Mesenchymal stem cell (in vitro differentiated cells and primary cell): ENCODE measurements at regions not wholly inside any gene's neighbourhood (a gene's known extent, or its start where the extent isn't known, plus 50 kb on each side); places are given as distances from the start of the nearest gene placed in this dataset.

Experiments used
- DNase-seq: peaks from one replicate; pipeline ENCODE4 v3.0.0-alpha.2; 2013
- H2AFZ ChIP-seq: one replicate; pipeline ENCODE4 v1.6.1; 2013; ENCODE audit warnings: low read depth, mild to moderate bottlenecking, control low read depth, inconsistent platforms, low read length, moderate library complexity
- H2AK5ac ChIP-seq: 2 replicates; pipeline ENCODE4 v1.6.1; 2013; ENCODE audit warnings: low read length, moderate library complexity, mild to moderate bottlenecking, inconsistent platforms; ENCODE audit not compliant: severe bottlenecking
- H2BK120ac ChIP-seq: one replicate; pipeline ENCODE4 v1.6.1; 2013; ENCODE audit warnings: low read depth, mild to moderate bottlenecking, inconsistent platforms, low read length, moderate library complexity
- H2BK12ac ChIP-seq, 2 experiments: one replicate each; pipeline ENCODE4 v1.6.1; 2013; ENCODE audit warnings: inconsistent platforms in 2 of 2, low read length in 2 of 2, mild to moderate bottlenecking in 2 of 2, moderate library complexity in 2 of 2, control low read depth in 1 of 2
- H2BK15ac ChIP-seq: one replicate; pipeline ENCODE4 v1.6.1; 2013; ENCODE audit warnings: mild to moderate bottlenecking, low read depth, inconsistent platforms; ENCODE audit not compliant: poor library complexity, severe bottlenecking
- H2BK5ac ChIP-seq: 2 replicates; pipeline ENCODE4 v1.6.1; 2013; ENCODE audit warnings: low read depth, mild to moderate bottlenecking, low read length, control low read depth, inconsistent platforms; ENCODE audit not compliant: poor library complexity, severe bottlenecking
- H3K14ac ChIP-seq, 2 experiments: one replicate each; pipeline ENCODE4 v1.6.1; 2013; ENCODE audit warnings: inconsistent platforms in 2 of 2, low read length in 2 of 2, control low read depth in 1 of 2, mild to moderate bottlenecking in 1 of 2, moderate library complexity in 1 of 2
- H3K18ac ChIP-seq, 2 experiments: one replicate each; pipeline ENCODE4 v1.6.1; 2013; ENCODE audit warnings: inconsistent platforms in 2 of 2, low read length in 2 of 2, control low read depth in 1 of 2, low read depth in 1 of 2, mild to moderate bottlenecking in 1 of 2
- H3K23ac ChIP-seq, 2 experiments: one replicate each; pipeline ENCODE4 v1.6.1; 2013; ENCODE audit warnings: inconsistent platforms in 2 of 2, low read length in 2 of 2, mild to moderate bottlenecking in 2 of 2, moderate library complexity in 2 of 2, control low read depth in 1 of 2
- H3K27ac ChIP-seq: 2 replicates; pipeline ENCODE4 v1.5.1; 2013; ENCODE audit warnings: mild to moderate bottlenecking, moderate library complexity, low read length, control low read depth, inconsistent platforms; ENCODE audit not compliant: poor library complexity, severe bottlenecking
- H3K27me3 ChIP-seq, 2 experiments: 2 replicates each; pipeline versions ENCODE4 v1.6.1 to v1.7.0; 2013; ENCODE audit warnings: low read length in 2 of 2, mild to moderate bottlenecking in 2 of 2, moderate library complexity in 2 of 2, control low read depth in 1 of 2, inconsistent platforms in 1 of 2; ENCODE audit not compliant: control insufficient read depth in 1 of 2, insufficient read depth in 1 of 2
- H3K36me3 ChIP-seq, 2 experiments: 2 replicates each; pipeline versions ENCODE4 v1.6.1 to v1.7.0; 2013; ENCODE audit warnings: low read length in 2 of 2, control low read depth in 1 of 2, inconsistent platforms in 1 of 2, low read depth in 1 of 2, mild to moderate bottlenecking in 1 of 2; ENCODE audit not compliant: insufficient read depth in 2 of 2, control insufficient read depth in 1 of 2
- H3K4ac ChIP-seq, 2 experiments: one replicate each; pipeline ENCODE4 v1.6.1; 2013; ENCODE audit warnings: inconsistent platforms in 2 of 2, low read length in 2 of 2, mild to moderate bottlenecking in 2 of 2, moderate library complexity in 2 of 2, control low read depth in 1 of 2, low read depth in 1 of 2
- H3K4me1 ChIP-seq: 2 replicates; pipeline ENCODE4 v1.6.1; 2013; ENCODE audit warnings: low read depth, low read length, control low read depth; ENCODE audit not compliant: control insufficient read depth, insufficient read depth
- H3K4me2 ChIP-seq: 2 replicates; pipeline ENCODE4 v1.6.1; 2013; ENCODE audit warnings: low read length, mild to moderate bottlenecking, inconsistent platforms; ENCODE audit not compliant: poor library complexity, severe bottlenecking
- H3K4me3 ChIP-seq, 2 experiments: 2 replicates each; pipeline versions ENCODE4 v1.5.1 to v1.7.0; 2013; ENCODE audit warnings: low read length in 2 of 2, mild to moderate bottlenecking in 2 of 2, control low read depth in 1 of 2, low read depth in 1 of 2; ENCODE audit not compliant: insufficient read depth in 1 of 2
- H3K79me1 ChIP-seq: replicated peaks from 2 replicates; pipeline ENCODE4 v1.6.1; 2013; ENCODE audit warnings: mild to moderate bottlenecking, control low read depth, low read length, inconsistent platforms; ENCODE audit not compliant: poor library complexity, severe bottlenecking
- H3K9ac ChIP-seq: 2 replicates; pipeline ENCODE4 v1.7.0; 2013; ENCODE audit warnings: mild to moderate bottlenecking, low read length, moderate library complexity
- H3K9me3 ChIP-seq: 2 replicates; pipeline ENCODE4 v1.7.0; 2013; ENCODE audit warnings: mild to moderate bottlenecking, low read length; ENCODE audit not compliant: control insufficient read depth
- H4K8ac ChIP-seq: one replicate; pipeline ENCODE4 v1.6.1; 2013; ENCODE audit warnings: inconsistent platforms, mild to moderate bottlenecking, low read length, moderate library complexity
- H4K91ac ChIP-seq: one replicate; pipeline ENCODE4 v1.6.1; 2013; ENCODE audit warnings: mild to moderate bottlenecking, low read length, inconsistent platforms
- WGBS: methylation state at CpG from one replicate; pipeline ENCODE4 v1.1.7; 2013; ENCODE audit warnings: mixed read lengths; 5-methylcytosine and 5-hydroxymethylcytosine counted together

DNA sequence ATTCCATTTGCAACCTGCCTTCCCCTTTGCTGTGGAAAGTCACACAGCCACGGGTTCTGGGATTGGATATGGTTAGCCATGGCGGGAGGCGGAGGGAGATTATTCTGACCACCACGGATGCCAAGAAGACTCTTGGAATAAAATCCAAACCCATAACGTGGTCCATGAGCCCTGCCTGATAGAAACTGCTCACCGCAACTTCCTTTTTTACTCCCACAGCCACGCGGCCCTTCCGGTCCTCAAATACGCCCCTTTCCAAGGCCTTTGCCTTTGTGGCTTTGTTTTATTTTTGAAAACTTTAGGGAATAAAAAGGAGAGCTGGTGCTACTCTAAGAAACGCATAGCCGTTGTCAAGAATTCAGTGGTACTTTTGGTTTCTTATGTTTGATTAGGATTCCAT is 602.5 kb upstream of the CDH4 start:
- peaks cover 14% of the 10 kb centered on the region for H3K9me3 ChIP-seq
- H3K23ac ChIP-seq: no peak overlapping the region
- no peak overlapping the region for H2BK120ac ChIP-seq
- H3K4me3 ChIP-seq: no peak overlapping the region
- H4K8ac ChIP-seq: no peak overlapping the region
- no peak overlapping the region for H3K18ac ChIP-seq
- WGBS: 89% methylated on average over 11 of the region's 12 CpGs
- H3K4me1 ChIP-seq: no peaks in the 10 kb centered on the region
- no peak overlapping the region for H3K14ac ChIP-seq
- no peak for DNase-seq
- no peak overlapping the region for H3K27ac ChIP-seq
- H3K4me2 ChIP-seq: no peak overlapping the region
- H3K4ac ChIP-seq: no peak overlapping the region
- H2AFZ ChIP-seq: no peak overlapping the region
- H2BK5ac ChIP-seq: no peak overlapping the region
- H3K27me3 ChIP-seq: no peaks in the 10 kb centered on the region
- H2AK5ac ChIP-seq: no peak overlapping the region
- H3K79me1 ChIP-seq: no peaks in the 10 kb centered on the region
- no peaks in the 10 kb centered on the region for H3K36me3 ChIP-seq
- no peak overlapping the region for H2BK15ac ChIP-seq
- H2BK12ac ChIP-seq: no peak overlapping the region
- H3K9ac ChIP-seq: no peak overlapping the region
- no peak overlapping the region for H4K91ac ChIP-seq

DNA sequence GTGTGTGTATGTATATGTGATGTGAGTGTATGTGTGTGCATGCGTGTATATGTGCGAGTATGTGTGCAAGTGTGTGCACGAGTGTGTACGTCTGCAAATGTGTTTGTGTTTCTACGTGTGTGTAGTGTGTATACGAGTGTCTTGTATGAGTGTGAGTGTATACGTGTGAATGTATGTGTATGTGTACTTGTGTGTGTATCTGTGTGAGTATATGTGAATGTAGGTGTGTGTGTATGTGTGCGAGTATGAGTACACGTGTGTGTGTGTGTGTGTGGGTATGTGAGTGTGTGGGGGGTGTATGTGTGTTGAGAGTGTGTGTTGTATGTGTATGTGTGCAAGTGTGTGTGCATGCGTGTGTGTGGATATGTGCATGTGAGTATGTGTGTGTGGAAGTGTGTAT is 602.0 kb upstream of the CDH4 start:
- Histone ChIP-seq H2BK12ac (no peak overlapping the region), H3K9ac (no peak overlapping the region), H2BK15ac (no peak overlapping the region), H3K18ac (no peak overlapping the region), H4K8ac (no peak overlapping the region), H3K27ac (no peak overlapping the region), H3K36me3 (no peaks in the 10 kb centered on the region), H2AK5ac (no peak overlapping the region), H3K23ac (no peak overlapping the region), H3K9me3 (peaks cover 18% of the 10 kb centered on the region), H3K4me1 (no peaks in the 10 kb centered on the region), H2BK120ac (no peak overlapping the region), H2AFZ (no peak overlapping the region), H3K14ac (no peak overlapping the region), H3K4ac (no peak overlapping the region), H4K91ac (peak overlapping the region; percentile 28), H3K4me3 (no peak overlapping the region), H3K4me2 (no peak overlapping the region), H3K79me1 (no peaks in the 10 kb centered on the region), H2BK5ac (no peak overlapping the region), H3K27me3 (no peaks in the 10 kb centered on the region)
- no peak for DNase-seq
- WGBS: 91% methylated on average over 10 of the region's 10 CpGs

DNA sequence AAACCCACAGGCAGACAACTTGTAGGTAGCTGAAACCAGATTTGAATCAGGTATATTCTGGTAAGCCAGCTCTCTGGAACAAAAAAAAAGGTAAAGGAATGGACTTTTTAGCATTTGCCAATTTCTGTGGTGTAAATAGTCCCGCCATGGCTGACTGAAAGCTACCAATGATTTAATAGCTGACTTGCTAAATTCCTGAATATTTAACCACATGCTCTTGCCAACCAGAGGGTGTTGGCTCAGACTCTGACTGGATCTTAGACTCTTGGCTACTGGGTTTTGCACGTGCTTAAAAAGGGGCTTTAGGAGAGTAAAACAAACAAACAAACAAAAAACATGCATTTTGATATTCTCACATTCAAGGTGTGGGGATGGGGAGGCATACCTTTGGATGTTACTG is 600.0 kb upstream of the CDH4 start:
- H3K36me3 ChIP-seq: no peaks in the 10 kb centered on the region
- H3K9me3 ChIP-seq: peaks cover 9% of the 10 kb centered on the region
- no peak overlapping the region for H2AFZ ChIP-seq
- no peak overlapping the region for H2BK12ac ChIP-seq
- no peak overlapping the region for H3K9ac ChIP-seq
- WGBS: 22% methylated on average over 1 of the region's 2 CpGs
- H3K4me1 ChIP-seq: no peaks in the 10 kb centered on the region
- H2BK15ac ChIP-seq: no peak overlapping the region
- H3K18ac ChIP-seq: no peak overlapping the region
- no peak overlapping the region for H2BK120ac ChIP-seq
- H3K27me3 ChIP-seq: no peaks in the 10 kb centered on the region
- H3K14ac ChIP-seq: no peak overlapping the region
- H2BK5ac ChIP-seq: no peak overlapping the region
- H3K4me3 ChIP-seq: no peak overlapping the region
- no peaks in the 10 kb centered on the region for H3K79me1 ChIP-seq
- H3K27ac ChIP-seq: no peak overlapping the region
- no peak for DNase-seq
- no peak overlapping the region for H3K23ac ChIP-seq
- no peak overlapping the region for H3K4me2 ChIP-seq
- no peak overlapping the region for H3K4ac ChIP-seq
- H2AK5ac ChIP-seq: no peak overlapping the region
- H4K91ac ChIP-seq: no peak overlapping the region
- H4K8ac ChIP-seq: no peak overlapping the region

DNA sequence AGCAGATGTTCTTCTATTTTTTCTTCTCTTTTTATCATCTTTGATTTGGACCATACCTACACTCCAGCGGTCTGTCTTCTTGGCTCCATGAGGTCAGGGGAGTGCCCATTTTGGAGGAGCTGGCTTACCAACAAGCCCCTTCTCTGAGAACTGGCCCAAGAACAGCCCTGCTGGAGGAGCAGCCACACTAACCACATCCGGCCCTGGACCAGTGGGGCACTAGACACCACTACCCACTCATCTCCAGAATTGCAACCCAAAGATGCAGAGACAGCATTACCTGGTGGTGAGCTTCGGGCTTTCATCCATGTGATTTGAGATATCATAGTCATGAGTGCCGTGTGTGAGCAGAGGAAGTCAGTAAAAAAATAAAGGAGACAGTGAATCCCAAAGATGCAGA is 599.4 kb upstream of the CDH4 start:
- no peak overlapping the region for H3K4me2 ChIP-seq
- H4K91ac ChIP-seq: no peak overlapping the region
- H3K27ac ChIP-seq: no peak overlapping the region
- no peak overlapping the region for H2BK12ac ChIP-seq
- DNase-seq: no peak
- no peak overlapping the region for H3K9ac ChIP-seq
- H2AFZ ChIP-seq: no peak overlapping the region
- no peak overlapping the region for H3K4ac ChIP-seq
- no peak overlapping the region for H3K18ac ChIP-seq
- no peak overlapping the region for H4K8ac ChIP-seq
- no peaks in the 10 kb centered on the region for H3K36me3 ChIP-seq
- H3K14ac ChIP-seq: no peak overlapping the region
- H3K9me3 ChIP-seq: peaks cover 7% of the 10 kb centered on the region
- no peak overlapping the region for H2AK5ac ChIP-seq
- no peak overlapping the region for H2BK120ac ChIP-seq
- H3K27me3 ChIP-seq: no peaks in the 10 kb centered on the region
- H3K79me1 ChIP-seq: no peaks in the 10 kb centered on the region
- H2BK15ac ChIP-seq: no peak overlapping the region
- no peak overlapping the region for H2BK5ac ChIP-seq
- no peak overlapping the region for H3K23ac ChIP-seq
- no peaks in the 10 kb centered on the region for H3K4me1 ChIP-seq
- WGBS: 57% methylated on average over 3 of the region's 4 CpGs
- H3K4me3 ChIP-seq: no peak overlapping the region
